K562 (cell line): ENCODE measurements at regions not wholly inside any gene's neighbourhood (a gene's known extent, or its start where the extent isn't known, plus 50 kb on each side); places are given as distances from the start of the nearest gene placed in this dataset.

ENCODE experiments used
- ATAC-seq: fragments of 200-7000 bp; cut with Tn5 transposase; 3 replicates; pipeline ENCODE4 v1.9.1; 2020; ENCODE audit warnings: moderate library complexity
- BruUV-seq: library from RNA; stranded (reverse); fragments of 400-500 nt; replicated peaks from 2 replicates; lab custom pipeline; 2021; lab: Mats Ljungman, UMichigan
- CTCF ChIA-PET: fragments of 300-600 bp; formaldehyde crosslinking; extraction: SDS; loops from one replicate; lab custom pipeline; 2021; ENCODE audit warnings: low intra/inter-chr PET ratio; lab: Yijun Ruan, JAX
- POLR2A ChIA-PET: fragments of 300-600, 350-650 bp; sonication (Branson Sonifier 250); formaldehyde crosslinking; extraction: SDS; loops from one replicate; lab custom pipeline; 2021; ENCODE audit warnings: antibody characterized with exemption, inconsistent platforms; lab: Yijun Ruan, JAX
- DNase-seq, 4 experiments: peaks; one replicate each; pipeline versions ENCODE4 v3.0.0 to v3.0.0-alpha.2; 2011 to 2018; ENCODE audit warnings: low spot score in 3 of 4, mixed read lengths in 3 of 4; ENCODE audit errors: extremely low read depth in 1 of 4
- FAIRE-seq: peaks from 2 replicates; lab custom pipeline; 2011; peaks lifted over from hg19 to GRCh38; lab: Jason Lieb, UNC
- H2AFZ ChIP-seq: 2 replicates; pipeline ENCODE4 v1.6.0; 2011; ENCODE audit warnings: low read depth, low read length, control low read depth, inconsistent platforms
- H3K27ac ChIP-seq: fragments of 200-600 bp; 3 replicates; pipeline ENCODE4 v1.8.0; 2011; ENCODE audit warnings: low read depth, mild to moderate bottlenecking, control low read depth, inconsistent platforms, low read length, moderate library complexity, mixed read lengths; ENCODE audit errors: extremely low read depth
- H3K27me3 ChIP-seq, 2 experiments: fragments of 300-600 bp in 1 of 2; 2 replicates in 1 of 2; 3 replicates in 1 of 2; pipeline versions ENCODE4 v1.6.0 to v1.8.0; 2011; ENCODE audit warnings: inconsistent platforms in 2 of 2, low read length in 2 of 2, mild to moderate bottlenecking in 1 of 2, mixed read lengths in 1 of 2, moderate library complexity in 1 of 2; ENCODE audit not compliant: control insufficient read depth in 2 of 2, insufficient read depth in 2 of 2
- H3K36me3 ChIP-seq: fragments of 300-600 bp; 3 replicates; pipeline ENCODE4 v1.8.0; 2011; ENCODE audit warnings: mild to moderate bottlenecking, low read length, inconsistent platforms; ENCODE audit not compliant: control insufficient read depth, insufficient read depth
- H3K4me1 ChIP-seq, 2 experiments: fragments of 200-600 bp in 1 of 2; replicated peaks in 1 of 2; 2 replicates in 1 of 2; 3 replicates in 1 of 2; pipeline versions ENCODE4 v1.5.1 to v1.8.0; 2011; ENCODE audit warnings: inconsistent platforms in 2 of 2, low read length in 2 of 2, mild to moderate bottlenecking in 1 of 2, mixed read lengths in 1 of 2, moderate library complexity in 1 of 2; ENCODE audit not compliant: control insufficient read depth in 2 of 2, insufficient read depth in 2 of 2
- H3K4me2 ChIP-seq: 2 replicates; pipeline ENCODE4 v1.6.1; 2011; ENCODE audit warnings: low read length, control low read depth, inconsistent platforms, mixed read lengths; ENCODE audit not compliant: insufficient read depth
- H3K4me3 ChIP-seq: fragments of 200-600 bp; sonication (generic), shearing (Covaris generic); 2 replicates; pipeline ENCODE4 v1.5.1; 2016; ENCODE audit warnings: control low read depth, inconsistent platforms
- H3K79me2 ChIP-seq: fragments of 200-600 bp; 3 replicates; pipeline ENCODE4 v1.8.0; 2011; ENCODE audit warnings: low read length, inconsistent platforms; ENCODE audit not compliant: control insufficient read depth, insufficient read depth
- H3K9ac ChIP-seq, 2 experiments: 2 replicates each; pipeline versions ENCODE4 v1.6.0 to v1.6.1; 2011; ENCODE audit warnings: low read depth in 2 of 2, low read length in 2 of 2, control low read depth in 1 of 2, inconsistent platforms in 1 of 2, mild to moderate bottlenecking in 1 of 2, mixed read lengths in 1 of 2; ENCODE audit not compliant: insufficient read depth in 1 of 2
- H3K9me1 ChIP-seq: one replicate; pipeline ENCODE4 v1.6.0; 2011; ENCODE audit warnings: inconsistent platforms, mild to moderate bottlenecking, low read length, moderate library complexity; ENCODE audit not compliant: control insufficient read depth, insufficient read depth
- H3K9me3 ChIP-seq: replicated peaks from 2 replicates; pipeline ENCODE4 v1.5.1; 2011; ENCODE audit warnings: low read depth, low read length, inconsistent platforms; ENCODE audit not compliant: control insufficient read depth, insufficient read depth
- H4K20me1 ChIP-seq: replicated peaks from 2 replicates; pipeline ENCODE4 v1.6.1; 2011; ENCODE audit warnings: low read length, inconsistent platforms, mixed read lengths; ENCODE audit not compliant: control insufficient read depth, insufficient read depth
- GABPA ChIP-seq: fragments of 200-800 bp; sonication (Bioruptor generic); conservative IDR thresholded peaks from 2 replicates; pipeline ENCODE4 v1.6.1; 2016; ENCODE audit warnings: low read depth, missing genetic modification characterization, missing compliant biosample characterization
- ILF3 ChIP-seq: fragments of 450-650 bp; IDR thresholded peaks from 2 replicates; pipeline ENCODE4 v1.6.1; 2018; ENCODE audit warnings: antibody characterized with exemption, mild to moderate bottlenecking, moderate library complexity, borderline replicate concordance
- KAT2B ChIP-seq: IDR thresholded peaks from one replicate; pipeline ENCODE4 v1.6.1; 2012; ENCODE audit warnings: low read depth, mild to moderate bottlenecking, control low read depth, inconsistent platforms, low read length, moderate library complexity
- MBD1 ChIP-seq: fragments of 250-450 bp; sonication (Bioruptor Pico); IDR thresholded peaks from 2 replicates; pipeline ENCODE4 v1.8.0; 2022; ENCODE audit warnings: inconsistent platforms
- POLR2A ChIP-seq: fragments of 450-650 bp; conservative IDR thresholded peaks from 2 replicates; pipeline ENCODE4 v1.6.1; 2016
- POLR2G ChIP-seq: fragments of 200-400 bp; formaldehyde crosslinking; IDR thresholded peaks from 2 replicates; pipeline ENCODE4 v1.6.1; 2017; ENCODE audit warnings: low read depth, mild to moderate bottlenecking, antibody characterized with exemption, low read length, moderate library complexity
- SPI1 ChIP-seq: IDR thresholded peaks from 2 replicates; pipeline ENCODE4 v1.6.1; 2011; ENCODE audit warnings: low read depth, low read length, control low read depth, borderline replicate concordance
- TGIF2 ChIP-seq: sonication (generic); formaldehyde crosslinking; IDR thresholded peaks from 2 replicates; pipeline ENCODE4 v1.8.1; 2022; ENCODE audit warnings: mild to moderate bottlenecking, missing genetic modification reagents, moderate library complexity
- U2AF2 ChIP-seq: fragments of 200-400 bp; formaldehyde crosslinking; optimal IDR thresholded peaks from 2 replicates; pipeline ENCODE3; 2017; ENCODE audit warnings: low read depth, mild to moderate bottlenecking, low read length
- ZNF431 ChIP-seq: sonication (generic); formaldehyde crosslinking; IDR thresholded peaks from 2 replicates; pipeline ENCODE4 v1.8.0; 2022; ENCODE audit warnings: mild to moderate bottlenecking, missing genetic modification reagents
- ZNF561 ChIP-seq: fragments of 450-650 bp; formaldehyde crosslinking; conservative IDR thresholded peaks from 2 replicates; pipeline ENCODE4 v1.4.0; 2020; ENCODE audit warnings: mild to moderate bottlenecking, moderate library complexity
- WGBS: fragments of 100-300 bp; shearing (Covaris generic); methylation state at CpG from one replicate; pipeline ENCODE4 v1.1.6; 2016; ENCODE audit warnings: low coverage, mixed read lengths; ENCODE audit not compliant: insufficient coverage; ENCODE audit errors: missing lambda C conversion rate; 5-methylcytosine and 5-hydroxymethylcytosine counted together
- in situ Hi-C: fragments of 300-500 bp; cut with MboI; formaldehyde crosslinking; loops from 4 replicates; pipeline ENCODE4 v1.15.0; 2018; ENCODE audit warnings: inconsistent platforms, mixed read lengths
- intact Hi-C: fragments of 100-400 bp; cut with micrococcal nuclease; formaldehyde crosslinking; loops from 2 replicates; pipeline ENCODE4 v1.14.2; 2022
- TF ChIP-seq, protein P1 (sequence below), 2 experiments: fragments of 450-650 bp; IDR thresholded peaks; 2 replicates each; pipeline ENCODE4 v1.6.1; 2016; ENCODE audit warnings: mild to moderate bottlenecking in 2 of 2, borderline replicate concordance in 1 of 2, low read depth in 1 of 2, moderate library complexity in 1 of 2

DNA sequence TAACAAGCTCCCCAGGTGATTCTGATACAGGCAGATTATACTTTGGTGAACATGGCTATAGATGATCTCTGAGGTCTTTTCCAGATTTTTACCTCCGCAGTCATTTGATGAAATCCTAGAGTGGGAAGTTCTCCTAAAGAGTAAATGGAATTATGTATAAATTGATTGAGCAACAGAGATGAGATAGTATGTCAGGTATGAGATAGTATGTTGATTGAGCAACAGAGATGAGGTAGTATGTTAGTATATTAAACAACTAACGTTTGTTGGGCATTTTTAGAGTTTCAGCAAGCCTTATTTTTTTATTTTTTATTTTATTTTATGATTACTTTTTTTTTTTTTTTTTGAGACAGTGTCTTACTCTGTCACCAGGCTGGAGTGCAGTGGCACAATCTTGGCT, 265.0 kb upstream of the SOX2 start (continued):
- TF ChIP-seq, protein P1, sequence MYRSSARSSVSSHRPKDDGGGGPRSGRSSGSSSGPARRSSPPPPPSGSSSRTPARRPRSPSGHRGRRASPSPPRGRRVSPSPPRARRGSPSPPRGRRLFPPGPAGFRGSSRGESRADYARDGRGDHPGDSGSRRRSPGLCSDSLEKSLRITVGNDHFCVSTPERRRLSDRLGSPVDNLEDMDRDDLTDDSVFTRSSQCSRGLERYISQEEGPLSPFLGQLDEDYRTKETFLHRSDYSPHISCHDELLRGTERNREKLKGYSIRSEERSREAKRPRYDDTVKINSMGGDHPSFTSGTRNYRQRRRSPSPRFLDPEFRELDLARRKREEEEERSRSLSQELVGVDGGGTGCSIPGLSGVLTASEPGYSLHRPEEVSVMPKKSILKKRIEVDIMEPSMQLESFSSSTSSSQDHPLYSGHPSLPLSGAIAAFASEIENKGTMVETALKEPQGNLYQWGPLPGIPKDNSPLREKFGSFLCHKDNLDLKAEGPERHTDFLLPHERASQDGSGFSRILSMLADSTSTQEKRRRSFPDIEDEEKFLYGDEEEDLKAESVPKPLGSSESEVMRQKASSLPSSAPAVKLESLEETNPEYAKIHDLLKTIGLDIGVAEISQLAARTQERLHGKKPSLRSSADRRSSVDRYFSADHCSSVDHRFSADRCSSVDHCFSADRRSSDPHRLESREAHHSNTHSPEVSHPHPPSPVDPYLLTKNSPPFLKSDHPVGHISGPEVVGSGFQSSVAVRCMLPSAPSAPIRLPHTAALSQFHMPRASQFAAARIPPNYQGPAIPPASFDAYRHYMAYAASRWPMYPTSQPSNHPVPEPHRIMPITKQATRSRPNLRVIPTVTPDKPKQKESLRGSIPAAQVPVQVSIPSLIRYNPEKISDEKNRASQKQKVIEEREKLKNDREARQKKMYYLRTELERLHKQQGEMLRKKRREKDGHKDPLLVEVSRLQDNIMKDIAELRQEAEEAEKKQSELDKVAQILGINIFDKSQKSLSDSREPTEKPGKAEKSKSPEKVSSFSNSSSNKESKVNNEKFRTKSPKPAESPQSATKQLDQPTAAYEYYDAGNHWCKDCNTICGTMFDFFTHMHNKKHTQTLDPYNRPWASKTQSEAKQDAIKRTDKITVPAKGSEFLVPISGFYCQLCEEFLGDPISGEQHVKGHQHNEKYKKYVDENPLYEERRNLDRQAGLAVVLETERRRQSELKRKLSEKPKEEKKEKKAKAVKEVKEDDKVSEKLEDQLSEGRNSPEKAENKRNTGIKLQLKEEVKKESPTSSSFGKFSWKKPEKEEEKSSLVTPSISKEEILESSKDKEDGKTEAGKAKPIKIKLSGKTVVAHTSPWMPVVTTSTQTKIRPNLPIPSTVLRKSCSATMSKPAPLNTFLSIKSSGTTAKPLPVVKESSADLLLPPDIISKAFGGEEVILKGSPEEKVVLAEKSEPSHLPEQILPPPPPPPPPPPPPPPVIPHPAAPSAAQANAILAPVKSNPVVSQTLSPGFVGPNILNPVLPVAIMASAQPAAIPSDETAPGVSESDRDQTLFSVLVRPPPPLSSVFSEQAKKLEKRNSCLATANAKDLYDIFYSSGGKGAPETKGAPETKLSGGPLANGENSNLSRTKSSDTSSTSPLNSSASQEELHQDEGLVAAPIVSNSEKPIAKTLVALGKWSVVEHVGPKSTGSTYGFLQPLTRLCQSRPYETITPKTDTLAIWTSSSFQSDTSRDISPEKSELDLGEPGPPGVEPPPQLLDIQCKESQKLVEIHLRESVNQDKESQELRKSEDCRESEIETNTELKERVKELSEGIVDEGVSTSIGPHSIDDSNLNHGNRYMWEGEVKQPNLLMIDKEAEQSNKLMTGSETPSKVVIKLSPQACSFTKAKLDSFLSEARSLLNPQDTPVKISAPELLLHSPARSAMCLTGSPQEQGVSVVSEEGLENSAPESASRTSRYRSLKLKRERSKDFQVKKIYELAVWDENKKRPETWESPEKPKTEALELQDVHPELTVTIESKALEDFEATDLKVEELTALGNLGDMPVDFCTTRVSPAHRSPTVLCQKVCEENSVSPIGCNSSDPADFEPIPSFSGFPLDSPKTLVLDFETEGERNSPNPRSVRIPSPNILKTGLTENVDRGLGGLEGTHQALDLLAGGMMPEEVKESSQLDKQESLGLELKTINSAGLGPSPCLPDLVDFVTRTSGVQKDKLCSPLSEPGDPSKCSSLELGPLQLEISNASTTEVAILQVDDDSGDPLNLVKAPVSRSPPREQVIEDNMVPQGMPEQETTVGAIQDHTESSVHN (IDR thresholded peaks at IDR 0.05; ENCODE audit: borderline replicate concordance in 1 of 2, low read depth in 1 of 2): no peak
- TF ChIP-seq POLR2A (no peak), ILF3 (no peak)
- TF ChIP-seq, all 486 proteins: peak for 0

DNA sequence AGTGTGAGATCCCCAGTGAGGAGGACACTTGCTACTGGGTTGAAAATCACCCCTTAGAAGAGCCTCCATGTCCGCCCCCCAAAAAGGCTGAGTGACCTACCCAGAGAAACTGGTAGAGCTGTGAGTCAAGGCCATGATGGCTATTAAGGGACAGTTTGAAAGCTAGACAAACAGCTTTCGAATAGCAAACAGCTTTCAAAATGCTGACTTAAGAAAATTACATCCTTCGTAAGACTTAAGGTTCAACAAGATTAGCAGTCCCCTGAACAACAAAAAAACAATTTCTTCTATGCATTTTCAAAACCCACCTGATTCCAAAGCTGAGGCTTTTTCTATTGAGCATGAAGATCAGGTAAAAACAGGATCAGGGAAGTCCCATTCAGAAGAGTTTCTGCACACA, 269.7 kb upstream of the SOX2 start:
- in situ Hi-C loops: no loop called here
- TF ChIP-seq ZNF561 (no peak), GABPA (tag) (no peak), SPI1 (no peak), U2AF2 (no peak), ZNF431 (no peak), KAT2B (no peak), MBD1 (no peak), POLR2G (no peak), TGIF2 (CRISPR knock-in tag) (no peak)

More for the DNA sequence above, 269.7 kb upstream of the SOX2 start:
- Histone ChIP-seq H4K20me1 (no peaks in the 10 kb centered on the region), H3K9me1 (no peaks in the 10 kb centered on the region), H3K79me2 (no peaks in the 10 kb centered on the region), H2AFZ (no peak overlapping the region), H3K9ac (no peak overlapping the region), H3K9me3 (no peaks in the 10 kb centered on the region), H3K27ac (no peak overlapping the region), H3K4me2 (no peak overlapping the region), H3K36me3 (no peaks in the 10 kb centered on the region), H3K4me3 (no peak overlapping the region), H3K4me1 (no peaks in the 10 kb centered on the region), H3K27me3 (no peaks in the 10 kb centered on the region)
- intact Hi-C loops: no loop called here
- ATAC-seq (no peak), DNase-seq (no peak), FAIRE-seq (no peak)
- POLR2A ChIA-PET: no interaction called here
- WGBS: 2% methylated on average over 3 of the region's 3 CpGs
- CTCF ChIA-PET: no interaction called here
- no TSS peak for BruUV-seq
